MG63 (cell line): ENCODE measurements at regions not wholly inside any gene's neighbourhood (a gene's known extent, or its start where the extent isn't known, plus 50 kb on each side); places are given as distances from the start of the nearest gene placed in this dataset.
"Not testable (repeated sequence)": the region's sequence is repeated elsewhere in the genome, so short reads cannot be mapped to it uniquely, and the experiment has no call there.

Experiments
- DNase-seq: peaks from one replicate; pipeline ENCODE4 v3.0.0-alpha.2; 2020
- H3K27me3 ChIP-seq: fragments of 250-450 bp; sonication (Bioruptor Pico); 2 replicates; pipeline ENCODE4 v1.5.1; 2020; ENCODE audit warnings: mild to moderate bottlenecking, moderate library complexity
- H3K36me3 ChIP-seq: fragments of 250-450 bp; sonication (Bioruptor Pico); 2 replicates; pipeline ENCODE4 v1.5.1; 2020; ENCODE audit warnings: mild to moderate bottlenecking, moderate library complexity
- H3K4me3 ChIP-seq: fragments of 250-450 bp; sonication (Bioruptor Pico); 2 replicates; pipeline ENCODE4 v1.5.1; 2020; ENCODE audit warnings: mild to moderate bottlenecking, moderate library complexity
- H3K9me3 ChIP-seq: fragments of 250-450 bp; sonication (Bioruptor Pico); 2 replicates; pipeline ENCODE4 v1.5.1; 2020; ENCODE audit warnings: mild to moderate bottlenecking, moderate library complexity

GRCh38 chr7:120014301-120014700 lies 258.7 kb upstream of the KCND2 start:
- not testable (repeated sequence) for H3K9me3 ChIP-seq, DNase-seq, H3K36me3 ChIP-seq, H3K27me3 ChIP-seq, H3K4me3 ChIP-seq

GRCh38 chr7:120014925-120015465 lies 258.0 kb upstream of the KCND2 start:
- Histone ChIP-seq H3K27me3 (no peaks in the 10 kb centered on the region), H3K9me3 (no peaks in the 10 kb centered on the region), H3K4me3 (no peak overlapping the region), H3K36me3 (no peaks in the 10 kb centered on the region)
- DNase-seq: no peak

- no peaks in the 10 kb centered on the region for H3K36me3 ChIP-seq
- no peak for DNase-seq
- H3K4me3 ChIP-seq: no peak overlapping the region
- no peaks in the 10 kb centered on the region for H3K27me3 ChIP-seq
- no peaks in the 10 kb centered on the region for H3K9me3 ChIP-seq
Measured at GRCh38 chr7:120021085-120021484, 251.9 kb upstream of the KCND2 start.

GRCh38 chr7:120023494-120024167 lies 249.3 kb upstream of the KCND2 start:
- Histone ChIP-seq H3K9me3 (no peaks in the 10 kb centered on the region), H3K4me3 (no peak overlapping the region), H3K36me3 (no peaks in the 10 kb centered on the region), H3K27me3 (no peaks in the 10 kb centered on the region)
- DNase-seq: no peak

- H3K9me3 ChIP-seq: no peaks in the 10 kb centered on the region
- no peak for DNase-seq
- H3K27me3 ChIP-seq: no peaks in the 10 kb centered on the region
- no peaks in the 10 kb centered on the region for H3K36me3 ChIP-seq
- H3K4me3 ChIP-seq: no peak overlapping the region
Measured at GRCh38 chr7:120028636-120029035, 244.3 kb upstream of the KCND2 start.

GRCh38 chr7:120030876-120031275 lies 242.1 kb upstream of the KCND2 start:
- H3K4me3 ChIP-seq: no peak overlapping the region
- H3K36me3 ChIP-seq: no peaks in the 10 kb centered on the region
- no peaks in the 10 kb centered on the region for H3K9me3 ChIP-seq
- no peaks in the 10 kb centered on the region for H3K27me3 ChIP-seq
- DNase-seq: no peak

GRCh38 chr7:120033114-120033513 lies 239.9 kb upstream of the KCND2 start:
- Histone ChIP-seq H3K4me3 (no peak overlapping the region), H3K27me3 (no peaks in the 10 kb centered on the region), H3K9me3 (no peaks in the 10 kb centered on the region), H3K36me3 (no peaks in the 10 kb centered on the region)
- DNase-seq: no peak

- Histone ChIP-seq H3K36me3 (no peaks in the 10 kb centered on the region), H3K9me3 (no peaks in the 10 kb centered on the region), H3K4me3 (no peak overlapping the region), H3K27me3 (no peaks in the 10 kb centered on the region)
- no peak for DNase-seq
Measured at GRCh38 chr7:120039138-120039537, 233.8 kb upstream of the KCND2 start.

- H3K4me3 ChIP-seq: no peak overlapping the region
- DNase-seq: no peak
- no peaks in the 10 kb centered on the region for H3K36me3 ChIP-seq
- no peaks in the 10 kb centered on the region for H3K9me3 ChIP-seq
- H3K27me3 ChIP-seq: no peaks in the 10 kb centered on the region
Measured at GRCh38 chr7:120041798-120042197, 231.2 kb upstream of the KCND2 start.

- H3K27me3 ChIP-seq: no peaks in the 10 kb centered on the region
- no peak for DNase-seq
- H3K9me3 ChIP-seq: no peaks in the 10 kb centered on the region
- no peak overlapping the region for H3K4me3 ChIP-seq
- H3K36me3 ChIP-seq: no peaks in the 10 kb centered on the region
Measured at GRCh38 chr7:120043250-120043649, 229.7 kb upstream of the KCND2 start.

- H3K36me3 ChIP-seq: no peaks in the 10 kb centered on the region
- no peaks in the 10 kb centered on the region for H3K9me3 ChIP-seq
- H3K27me3 ChIP-seq: no peaks in the 10 kb centered on the region
- DNase-seq: no peak
- H3K4me3 ChIP-seq: no peak overlapping the region
Measured at GRCh38 chr7:120052884-120053382, 220.0 kb upstream of the KCND2 start.

- no peak for DNase-seq
- no peak overlapping the region for H3K4me3 ChIP-seq
- no peaks in the 10 kb centered on the region for H3K36me3 ChIP-seq
- H3K9me3 ChIP-seq: no peaks in the 10 kb centered on the region
- no peaks in the 10 kb centered on the region for H3K27me3 ChIP-seq
Measured at GRCh38 chr7:120053390-120053961, 219.5 kb upstream of the KCND2 start.

- H3K9me3 ChIP-seq: no peaks in the 10 kb centered on the region
- no peaks in the 10 kb centered on the region for H3K27me3 ChIP-seq
- no peak for DNase-seq
- H3K36me3 ChIP-seq: no peaks in the 10 kb centered on the region
- no peak overlapping the region for H3K4me3 ChIP-seq
Measured at GRCh38 chr7:120054376-120055100, 218.4 kb upstream of the KCND2 start.

- Histone ChIP-seq H3K36me3 (no peaks in the 10 kb centered on the region), H3K4me3 (no peak overlapping the region), H3K27me3 (no peaks in the 10 kb centered on the region), H3K9me3 (no peaks in the 10 kb centered on the region)
- DNase-seq: peak; percentile 10
Measured at GRCh38 chr7:120055300-120055699, 217.7 kb upstream of the KCND2 start.

- Histone ChIP-seq H3K4me3 (no peak overlapping the region), H3K27me3 (no peaks in the 10 kb centered on the region), H3K36me3 (no peaks in the 10 kb centered on the region), H3K9me3 (no peaks in the 10 kb centered on the region)
- DNase-seq: no peak
Measured at GRCh38 chr7:120056227-120056626, 216.7 kb upstream of the KCND2 start.

- H3K4me3 ChIP-seq: no peak overlapping the region
- H3K27me3 ChIP-seq: no peaks in the 10 kb centered on the region
- H3K9me3 ChIP-seq: no peaks in the 10 kb centered on the region
- no peaks in the 10 kb centered on the region for H3K36me3 ChIP-seq
- DNase-seq: no peak
Measured at GRCh38 chr7:120059641-120060040, 213.3 kb upstream of the KCND2 start.

- Histone ChIP-seq H3K36me3 (no peaks in the 10 kb centered on the region), H3K27me3 (no peaks in the 10 kb centered on the region), H3K4me3 (no peak overlapping the region), H3K9me3 (no peaks in the 10 kb centered on the region)
- DNase-seq: no peak
Measured at GRCh38 chr7:120060281-120060680, 212.7 kb upstream of the KCND2 start.
